ENCODE measurements at regions not wholly inside any gene's neighbourhood (a gene's known extent, or its start where the extent isn't known, plus 50 kb on each side); places are given as distances from the start of the nearest gene placed in this dataset.
A peak's percentile ranks its signal among the peaks of the same experiment; 100 is the strongest.

GRCh38 chr10:44206127-44206818, 178.6 kb downstream of the CXCL12 start:
- peak; percentile 47 for DNase-seq (ENCODE audit: low read depth)
- TF ChIP-seq CTCF (IDR thresholded peaks at IDR 0.05; ENCODE audit: insufficient read depth, low read depth, low read length) = no peak

GRCh38 chr10:44205067-44205466, 179.8 kb downstream of the CXCL12 start:
- no peaks in the 10 kb centered on the region for H3K36me3 ChIP-seq (ENCODE audit: control insufficient read depth, insufficient read depth, low read length)
- H3K4me3 ChIP-seq (ENCODE audit: low read depth, low read length) = no peak overlapping the region
- TF ChIP-seq CTCF (IDR thresholded peaks at IDR 0.05; ENCODE audit: insufficient read depth, low read depth, low read length) = no peak
- no peak for DNase-seq (ENCODE audit: low read depth)
- CTCF ChIA-PET = no interaction called here
- POLR2A ChIA-PET = no interaction called here
- no peaks in the 10 kb centered on the region; the same call in 1 of the 2 replicates for H3K27me3 ChIP-seq (ENCODE audit: control insufficient read depth, insufficient read depth, low read length)

More at GRCh38 chr10:44206127-44206818, 178.6 kb downstream of the CXCL12 start:
- Histone ChIP-seq H3K4me3 (ENCODE audit: low read depth, low read length) (no peak overlapping the region), H3K27me3 (ENCODE audit: control insufficient read depth, insufficient read depth, low read length) (no peaks in the 10 kb centered on the region; the same call in 1 of the 2 replicates), H3K36me3 (ENCODE audit: control insufficient read depth, insufficient read depth, low read length) (no peaks in the 10 kb centered on the region)
- ChIA-PET CTCF (interaction anchor here (1.9 kb wide), 1 partner anchor 103 kb away, joined by 6 read pairs; no protein-coding TSS in a partner anchor), POLR2A (no interaction called here)

GRCh38 chr10:44203535-44203934, 181.4 kb downstream of the CXCL12 start:
- ChIA-PET CTCF (no interaction called here), POLR2A (no interaction called here)
- Histone ChIP-seq H3K36me3 (ENCODE audit: control insufficient read depth, insufficient read depth, low read length) (no peaks in the 10 kb centered on the region), H3K4me3 (ENCODE audit: low read depth, low read length) (no peak overlapping the region), H3K27me3 (ENCODE audit: control insufficient read depth, insufficient read depth, low read length) (no peaks in the 10 kb centered on the region; the same call in 1 of the 2 replicates)
- no peak for TF ChIP-seq CTCF (IDR thresholded peaks at IDR 0.05; ENCODE audit: insufficient read depth, low read depth, low read length)
- no peak for DNase-seq (ENCODE audit: low read depth)

- POLR2A ChIA-PET = no interaction called here
- no peak for DNase-seq (ENCODE audit: low read depth)
- no peaks in the 10 kb centered on the region; the same call in 1 of the 2 replicates for H3K27me3 ChIP-seq (ENCODE audit: control insufficient read depth, insufficient read depth, low read length)
- H3K36me3 ChIP-seq (ENCODE audit: control insufficient read depth, insufficient read depth, low read length) = no peaks in the 10 kb centered on the region
- CTCF ChIA-PET = no interaction called here
- no peak for TF ChIP-seq CTCF (IDR thresholded peaks at IDR 0.05; ENCODE audit: insufficient read depth, low read depth, low read length)
- no peak overlapping the region for H3K4me3 ChIP-seq (ENCODE audit: low read depth, low read length)
Measured at GRCh38 chr10:44202952-44203351, 181.9 kb downstream of the CXCL12 start.

- CTCF ChIA-PET = no interaction called here
- H3K4me3 ChIP-seq (ENCODE audit: low read depth, low read length) = no peak overlapping the region
- POLR2A ChIA-PET = no interaction called here
Measured at GRCh38 chr10:44201656-44202055, 183.2 kb downstream of the CXCL12 start.

More at GRCh38 chr10:44201656-44202055, 183.2 kb downstream of the CXCL12 start:
- TF ChIP-seq CTCF (IDR thresholded peaks at IDR 0.05; ENCODE audit: insufficient read depth, low read depth, low read length) = no peak
- Histone ChIP-seq H3K27me3 (ENCODE audit: control insufficient read depth, insufficient read depth, low read length) (peaks cover 2% of the 10 kb centered on the region; the same call in 1 of the 2 replicates), H3K36me3 (ENCODE audit: control insufficient read depth, insufficient read depth, low read length) (no peaks in the 10 kb centered on the region)
- no peak for DNase-seq (ENCODE audit: low read depth)
